Endodermal cell (in vitro differentiated cells): ENCODE measurements at regions not wholly inside any gene's neighbourhood (a gene's known extent, or its start where the extent isn't known, plus 50 kb on each side); places are given as distances from the start of the nearest gene placed in this dataset.

Source experiments
- DNase-seq: peaks from one replicate; pipeline ENCODE4 v3.0.0-alpha.2; 2017
- H3K27ac ChIP-seq: 2 replicates; pipeline ENCODE4 v1.5.1; 2013; ENCODE audit warnings: mild to moderate bottlenecking, low read depth, low read length, moderate library complexity
- H3K27me3 ChIP-seq: 2 replicates; pipeline ENCODE4 v1.6.1; 2013; ENCODE audit warnings: mild to moderate bottlenecking, low read length, moderate library complexity; ENCODE audit not compliant: insufficient read depth, control insufficient read depth, poor library complexity, severe bottlenecking
- H3K36me3 ChIP-seq: 2 replicates; pipeline ENCODE4 v1.7.0; 2013; ENCODE audit warnings: mild to moderate bottlenecking, low read length, moderate library complexity; ENCODE audit not compliant: control insufficient read depth, insufficient read depth
- H3K4me1 ChIP-seq: one replicate; pipeline ENCODE4 v1.7.0; 2013; ENCODE audit warnings: low read length; ENCODE audit not compliant: control insufficient read depth, insufficient read depth
- H3K4me3 ChIP-seq: 2 replicates; pipeline ENCODE4 v1.5.1; 2013; ENCODE audit warnings: mild to moderate bottlenecking, low read length, moderate library complexity
- H3K9ac ChIP-seq: 2 replicates; pipeline ENCODE4 v1.6.1; 2013; ENCODE audit warnings: mild to moderate bottlenecking, low read length, moderate library complexity; ENCODE audit not compliant: poor library complexity, severe bottlenecking; ENCODE audit errors: extremely low read depth
- H3K9me3 ChIP-seq: 2 replicates; pipeline ENCODE4 v1.6.1; 2013; ENCODE audit warnings: mild to moderate bottlenecking, low read length, moderate library complexity; ENCODE audit not compliant: control insufficient read depth
- H3K27ac Mint-ChIP-seq: 2 replicates; pipeline ENCODE4 v1.8.0; 2020; ENCODE audit warnings: mixed read lengths
- H3K27me3 Mint-ChIP-seq: 2 replicates; pipeline ENCODE4 v1.8.0; 2021; ENCODE audit warnings: mild to moderate bottlenecking, mixed read lengths; ENCODE audit not compliant: insufficient read depth
- H3K36me3 Mint-ChIP-seq: 2 replicates; pipeline ENCODE4 v1.8.0; 2020; ENCODE audit warnings: low read depth, mixed read lengths
- H3K4me1 Mint-ChIP-seq: 2 replicates; pipeline ENCODE4 v1.8.0; 2020; ENCODE audit warnings: mixed read lengths
- H3K4me3 Mint-ChIP-seq: 2 replicates; pipeline ENCODE4 v1.8.0; 2020; ENCODE audit warnings: mild to moderate bottlenecking, moderate library complexity, mixed read lengths
- H3K9me3 Mint-ChIP-seq: 2 replicates; pipeline ENCODE4 v1.8.0; 2020; ENCODE audit warnings: mild to moderate bottlenecking, mixed read lengths
- CTCF ChIP-seq: fragments of 200-600 bp; sonication (generic); conservative IDR thresholded peaks from 2 replicates; pipeline ENCODE4 v1.5.0; 2021; ENCODE audit warnings: antibody characterized with exemption, mild to moderate bottlenecking
- WGBS, 2 experiments: methylation state at CpG; one replicate each; pipeline versions ENCODE4 v1.1.5 to v1.1.7; 2013; ENCODE audit warnings: missing lambda C conversion rate in 2 of 2, mixed read lengths in 1 of 2; ENCODE audit not compliant: insufficient coverage in 1 of 2, insufficient read length in 1 of 2; 5-methylcytosine and 5-hydroxymethylcytosine counted together

GRCh38 chr9:107772988-107773387 is 283.4 kb upstream of the KLF4 start:
- Mint-ChIP-seq H3K4me1 (no peaks in the 10 kb centered on the region), H3K27ac (no peak overlapping the region), H3K36me3 (no peaks in the 10 kb centered on the region), H3K27me3 (peaks cover 35% of the 10 kb centered on the region), H3K9me3 (peaks cover 28% of the 10 kb centered on the region), H3K4me3 (no peak overlapping the region)
- WGBS, 2 experiments = 89 to 100% methylated on average over 3 of the region's 3 CpGs
- Histone ChIP-seq H3K27ac (no peak overlapping the region), H3K9ac (no peak overlapping the region), H3K4me3 (no peak overlapping the region), H3K9me3 (peaks cover 11% of the 10 kb centered on the region), H3K36me3 (no peaks in the 10 kb centered on the region), H3K4me1 (no peaks in the 10 kb centered on the region), H3K27me3 (peaks cover 27% of the 10 kb centered on the region)
- DNase-seq = no peak
- no peak for TF ChIP-seq CTCF

- Histone ChIP-seq H3K36me3 (no peaks in the 10 kb centered on the region), H3K4me3 (no peak overlapping the region), H3K9ac (no peak overlapping the region), H3K9me3 (peaks cover 11% of the 10 kb centered on the region), H3K27me3 (peaks cover 36% of the 10 kb centered on the region), H3K4me1 (no peaks in the 10 kb centered on the region), H3K27ac (no peak overlapping the region)
- no peaks in the 10 kb centered on the region for H3K4me1 Mint-ChIP-seq
- H3K9me3 Mint-ChIP-seq = peaks cover 28% of the 10 kb centered on the region
- peaks cover 40% of the 10 kb centered on the region for H3K27me3 Mint-ChIP-seq
- H3K36me3 Mint-ChIP-seq = no peaks in the 10 kb centered on the region
- H3K27ac Mint-ChIP-seq = no peak overlapping the region
- H3K4me3 Mint-ChIP-seq = no peak overlapping the region
- DNase-seq = no peak
- TF ChIP-seq CTCF = no peak
Measured at GRCh38 chr9:107770716-107771115, 281.1 kb upstream of the KLF4 start.

- Histone ChIP-seq H3K4me3 (no peak overlapping the region), H3K27me3 (peaks cover 36% of the 10 kb centered on the region), H3K9ac (no peak overlapping the region), H3K9me3 (peaks cover 7% of the 10 kb centered on the region), H3K36me3 (no peaks in the 10 kb centered on the region), H3K4me1 (no peaks in the 10 kb centered on the region), H3K27ac (no peak overlapping the region)
- no peaks in the 10 kb centered on the region for H3K36me3 Mint-ChIP-seq
- H3K27me3 Mint-ChIP-seq = peaks cover 37% of the 10 kb centered on the region
- TF ChIP-seq CTCF = no peak
- no peak overlapping the region for H3K4me3 Mint-ChIP-seq
- DNase-seq = peak; percentile 50
- peaks cover 25% of the 10 kb centered on the region for H3K9me3 Mint-ChIP-seq
- H3K4me1 Mint-ChIP-seq = no peaks in the 10 kb centered on the region
- WGBS, 2 experiments = 67 to 73% methylated on average over 7 to 9 of the region's 9 CpGs
- H3K27ac Mint-ChIP-seq = no peak overlapping the region
Measured at GRCh38 chr9:107768224-107768623, 278.7 kb upstream of the KLF4 start.
